ENCODE measurements at regions not wholly inside any gene's neighbourhood (a gene's known extent, or its start where the extent isn't known, plus 50 kb on each side); places are given as distances from the start of the nearest gene placed in this dataset.

- ATAC-seq (no peak), DNase-seq (ENCODE audit: low spot score) (no peak)
- H3K4me1 Mint-ChIP-seq (ENCODE audit: low read depth in 2 of 2): peaks cover 7 to 11% of the 10 kb centered on the region in 2 donors
- peaks cover 5% of the 10 kb centered on the region for H3K36me3 Mint-ChIP-seq
- H3K9me3 Mint-ChIP-seq: peaks cover 4% of the 10 kb centered on the region
- no peak overlapping the region for H3K27ac Mint-ChIP-seq
- no peak overlapping the region for H3K4me3 Mint-ChIP-seq
- peaks cover 7 to 14% of the 10 kb centered on the region in 2 donors for H3K27me3 Mint-ChIP-seq
Measured at GRCh38 chr4:113849771-113850170, 88.2 kb upstream of the CAMK2D start.

- H3K27me3 Mint-ChIP-seq: peaks cover 7 to 18% of the 10 kb centered on the region in 2 donors
- H3K36me3 Mint-ChIP-seq: no peaks in the 10 kb centered on the region
- no peak overlapping the region for H3K4me3 Mint-ChIP-seq
- H3K27ac Mint-ChIP-seq: no peak overlapping the region
- peaks cover 4% of the 10 kb centered on the region for H3K9me3 Mint-ChIP-seq
- ATAC-seq (peak; percentile 43 to 74), DNase-seq (ENCODE audit: low spot score) (no peak)
- peaks cover 7 to 14% of the 10 kb centered on the region in 2 donors for H3K4me1 Mint-ChIP-seq (ENCODE audit: low read depth in 2 of 2)
Measured at GRCh38 chr4:113847710-113848109, 86.2 kb upstream of the CAMK2D start.

GRCh38 chr4:113846433-113846832, 84.9 kb upstream of the CAMK2D start:
- Mint-ChIP-seq H3K4me1 (ENCODE audit: low read depth in 2 of 2) (peaks cover 7 to 14% of the 10 kb centered on the region in 2 donors), H3K36me3 (no peaks in the 10 kb centered on the region), H3K27ac (no peak overlapping the region), H3K27me3 (peaks cover 7 to 18% of the 10 kb centered on the region in 2 donors), H3K4me3 (no peak overlapping the region), H3K9me3 (peaks cover 4% of the 10 kb centered on the region)
- DNase-seq (ENCODE audit: low spot score) (no peak), ATAC-seq (no peak)

- Mint-ChIP-seq H3K4me3 (no peak overlapping the region), H3K36me3 (no peaks in the 10 kb centered on the region), H3K27ac (no peak overlapping the region), H3K9me3 (peaks cover 4% of the 10 kb centered on the region), H3K4me1 (ENCODE audit: low read depth in 2 of 2) (peaks cover 7 to 14% of the 10 kb centered on the region in 2 donors), H3K27me3 (peaks cover 7 to 16% of the 10 kb centered on the region in 2 donors)
- ATAC-seq (no peak), DNase-seq (ENCODE audit: low spot score) (no peak)
Measured at GRCh38 chr4:113845138-113845537, 83.6 kb upstream of the CAMK2D start.

GRCh38 chr4:113844369-113844768, 82.8 kb upstream of the CAMK2D start:
- H3K36me3 Mint-ChIP-seq: no peaks in the 10 kb centered on the region
- H3K4me3 Mint-ChIP-seq: no peak overlapping the region
- peaks cover 7 to 14% of the 10 kb centered on the region in 2 donors for H3K4me1 Mint-ChIP-seq (ENCODE audit: low read depth in 2 of 2)
- DNase-seq (ENCODE audit: low spot score) (no peak), ATAC-seq (no peak)
- H3K9me3 Mint-ChIP-seq: peaks cover 4% of the 10 kb centered on the region
- peaks cover 2 to 15% of the 10 kb centered on the region in 2 donors for H3K27me3 Mint-ChIP-seq
- no peak overlapping the region for H3K27ac Mint-ChIP-seq

GRCh38 chr4:113840861-113841260, 79.3 kb upstream of the CAMK2D start:
- H3K9me3 Mint-ChIP-seq: no peaks in the 10 kb centered on the region
- H3K27ac Mint-ChIP-seq: no peak overlapping the region
- no peaks in the 10 kb centered on the region for H3K36me3 Mint-ChIP-seq
- H3K4me3 Mint-ChIP-seq: no peak overlapping the region
- ATAC-seq (no peak), DNase-seq (ENCODE audit: low spot score) (no peak)
- H3K27me3 Mint-ChIP-seq: peaks cover 0 to 12% of the 10 kb centered on the region in 2 donors
- peaks cover 12 to 15% of the 10 kb centered on the region in 2 donors for H3K4me1 Mint-ChIP-seq (ENCODE audit: low read depth in 2 of 2)

GRCh38 chr4:113838460-113838859, 76.9 kb upstream of the CAMK2D start:
- Mint-ChIP-seq H3K36me3 (no peaks in the 10 kb centered on the region), H3K9me3 (no peaks in the 10 kb centered on the region), H3K4me3 (no peak overlapping the region), H3K27me3 (peaks cover 12 to 16% of the 10 kb centered on the region in 2 donors), H3K27ac (peak overlapping the region in 1 of 2 donors; percentile 77), H3K4me1 (ENCODE audit: low read depth in 2 of 2) (peaks cover 12% of the 10 kb centered on the region in 2 donors)
- ATAC-seq (peak; percentile 52 to 81), DNase-seq (ENCODE audit: low spot score) (no peak)

GRCh38 chr4:113837397-113837796, 75.9 kb upstream of the CAMK2D start:
- Mint-ChIP-seq H3K27ac (peak overlapping the region; percentile 48 to 77), H3K4me1 (ENCODE audit: low read depth in 2 of 2) (peaks cover 12% of the 10 kb centered on the region in 2 donors), H3K36me3 (no peaks in the 10 kb centered on the region), H3K27me3 (peaks cover 16 to 19% of the 10 kb centered on the region in 2 donors), H3K4me3 (peak overlapping the region; percentile 41), H3K9me3 (no peaks in the 10 kb centered on the region)
- ATAC-seq (peak; percentile 89 to 91), DNase-seq (ENCODE audit: low spot score) (no peak)

- no peak for ATAC-seq
- Mint-ChIP-seq H3K27me3 (peaks cover 18 to 22% of the 10 kb centered on the region in 2 donors), H3K4me1 (ENCODE audit: low read depth in 2 of 2) (peaks cover 12% of the 10 kb centered on the region in 2 donors)
Measured at GRCh38 chr4:113835005-113835404, 73.5 kb upstream of the CAMK2D start.

GRCh38 chr4:113834298-113834697, 72.8 kb upstream of the CAMK2D start:
- Mint-ChIP-seq H3K27ac (peak overlapping the region in 1 of 2 donors; percentile 20), H3K4me3 (no peak overlapping the region), H3K27me3 (peaks cover 19 to 29% of the 10 kb centered on the region in 2 donors), H3K36me3 (no peaks in the 10 kb centered on the region), H3K9me3 (no peaks in the 10 kb centered on the region), H3K4me1 (ENCODE audit: low read depth in 2 of 2) (peaks cover 12% of the 10 kb centered on the region in 2 donors)
- no peak for DNase-seq (ENCODE audit: low spot score)
- ATAC-seq: no peak

More at GRCh38 chr4:113835005-113835404, 73.5 kb upstream of the CAMK2D start:
- no peak for DNase-seq (ENCODE audit: low spot score)
- Mint-ChIP-seq H3K36me3 (no peaks in the 10 kb centered on the region), H3K9me3 (no peaks in the 10 kb centered on the region), H3K27ac (no peak overlapping the region), H3K4me3 (no peak overlapping the region)

- no peaks in the 10 kb centered on the region for H3K36me3 Mint-ChIP-seq
- ATAC-seq: no peak
- no peak overlapping the region for H3K4me3 Mint-ChIP-seq
- no peaks in the 10 kb centered on the region for H3K9me3 Mint-ChIP-seq
- peaks cover 8 to 9% of the 10 kb centered on the region in 2 donors for H3K4me1 Mint-ChIP-seq (ENCODE audit: low read depth in 2 of 2)
- peaks cover 19 to 34% of the 10 kb centered on the region in 2 donors for H3K27me3 Mint-ChIP-seq
- no peak for DNase-seq (ENCODE audit: low spot score)
- no peak overlapping the region for H3K27ac Mint-ChIP-seq
Measured at GRCh38 chr4:113832803-113833202, 71.3 kb upstream of the CAMK2D start.

- H3K4me3 Mint-ChIP-seq: no peak overlapping the region
- no peaks in the 10 kb centered on the region for H3K9me3 Mint-ChIP-seq
- DNase-seq (ENCODE audit: low spot score) (no peak), ATAC-seq (no peak)
- no peaks in the 10 kb centered on the region for H3K36me3 Mint-ChIP-seq
- peaks cover 21 to 41% of the 10 kb centered on the region in 2 donors for H3K27me3 Mint-ChIP-seq
- H3K27ac Mint-ChIP-seq: no peak overlapping the region
- no peaks in the 10 kb centered on the region for H3K4me1 Mint-ChIP-seq (ENCODE audit: low read depth in 2 of 2)
Measured at GRCh38 chr4:113831457-113831856, 69.9 kb upstream of the CAMK2D start.

GRCh38 chr4:113828702-113829101, 67.2 kb upstream of the CAMK2D start:
- ATAC-seq (no peak), DNase-seq (ENCODE audit: low spot score) (no peak)
- Mint-ChIP-seq H3K27ac (no peak overlapping the region), H3K9me3 (no peaks in the 10 kb centered on the region), H3K27me3 (peaks cover 13 to 31% of the 10 kb centered on the region in 2 donors), H3K4me3 (no peak overlapping the region), H3K36me3 (no peaks in the 10 kb centered on the region), H3K4me1 (ENCODE audit: low read depth in 2 of 2) (peaks cover 14% of the 10 kb centered on the region in 2 donors)

- Mint-ChIP-seq H3K27me3 (peaks cover 14 to 22% of the 10 kb centered on the region in 2 donors), H3K4me3 (no peak overlapping the region), H3K9me3 (no peaks in the 10 kb centered on the region), H3K36me3 (no peaks in the 10 kb centered on the region), H3K27ac (no peak overlapping the region), H3K4me1 (ENCODE audit: low read depth in 2 of 2) (peaks cover 18 to 23% of the 10 kb centered on the region in 2 donors)
- DNase-seq (ENCODE audit: low spot score) (no peak), ATAC-seq (no peak)
Measured at GRCh38 chr4:113827285-113827684, 65.7 kb upstream of the CAMK2D start.

- H3K27ac Mint-ChIP-seq: no peak overlapping the region
- H3K27me3 Mint-ChIP-seq: peaks cover 18 to 22% of the 10 kb centered on the region in 2 donors
- peaks cover 23% of the 10 kb centered on the region in 2 donors for H3K4me1 Mint-ChIP-seq (ENCODE audit: low read depth in 2 of 2)
- H3K9me3 Mint-ChIP-seq: no peaks in the 10 kb centered on the region
- no peak for DNase-seq (ENCODE audit: low spot score)
- no peak overlapping the region for H3K4me3 Mint-ChIP-seq
- ATAC-seq: no peak
- H3K36me3 Mint-ChIP-seq: no peaks in the 10 kb centered on the region
Measured at GRCh38 chr4:113826421-113826820, 64.9 kb upstream of the CAMK2D start.
